ENCODE measurements at regions not wholly inside any gene's neighbourhood (a gene's known extent, or its start where the extent isn't known, plus 50 kb on each side); places are given as distances from the start of the nearest gene placed in this dataset.
"Not testable (repeated sequence)": the region's sequence is repeated elsewhere in the genome, so short reads cannot be mapped to it uniquely, and the experiment has no call there.

DNA sequence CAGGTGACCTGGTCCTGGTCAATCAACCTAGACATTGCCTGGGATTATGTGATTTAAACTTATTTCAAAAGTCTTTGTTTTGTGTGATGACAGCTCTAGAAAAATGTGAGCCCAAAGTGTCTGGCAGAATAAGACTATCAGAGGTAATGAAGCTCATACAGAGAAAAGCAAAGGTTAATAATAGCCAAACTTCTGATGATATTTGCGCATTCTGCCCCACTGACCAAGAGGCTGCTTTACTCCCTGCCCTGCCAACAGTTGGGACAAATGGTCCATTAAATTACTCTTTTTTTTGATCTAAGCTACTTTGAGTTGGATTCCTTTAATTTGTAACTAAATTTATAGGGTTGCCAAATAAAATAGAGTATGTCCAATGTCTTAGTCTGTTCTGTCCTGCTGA is 911.2 kb downstream of the MCTP2 start:
- no peak for TF ChIP-seq CTCF (conservative IDR thresholded peaks at IDR 0.05; ENCODE audit: low read depth, low read length)
- no peak for DNase-seq (ENCODE audit: low read depth)
- no peak overlapping the region for H3K4me3 ChIP-seq (ENCODE audit: low read length)

DNA sequence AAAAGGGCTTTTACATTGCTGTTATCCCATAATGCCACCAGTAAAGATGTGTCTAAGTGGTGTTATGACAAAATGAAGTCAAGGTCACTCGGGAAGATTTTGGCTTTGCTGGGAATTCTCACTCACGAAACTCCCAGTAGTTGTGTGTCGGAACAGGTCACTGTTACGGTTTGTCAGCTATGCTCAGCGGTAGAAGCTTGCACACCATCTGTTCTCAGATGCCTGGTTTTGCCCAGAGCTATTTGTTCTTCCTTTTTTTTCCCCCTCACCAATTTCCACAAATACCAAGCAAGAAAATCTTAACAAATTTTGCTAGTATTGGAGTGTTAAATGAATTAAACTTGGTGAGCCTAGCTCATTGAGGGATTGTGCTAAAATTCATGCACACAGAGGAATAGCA is 915.1 kb downstream of the MCTP2 start:
- H3K4me3 ChIP-seq (ENCODE audit: low read length), result no peak overlapping the region
- TF ChIP-seq CTCF (conservative IDR thresholded peaks at IDR 0.05; ENCODE audit: low read depth, low read length), result no peak
- DNase-seq (ENCODE audit: low read depth), result no peak

- no peak overlapping the region for H3K4me3 ChIP-seq (ENCODE audit: low read length)
- DNase-seq (ENCODE audit: low read depth), result no peak
- TF ChIP-seq CTCF (conservative IDR thresholded peaks at IDR 0.05; ENCODE audit: low read depth, low read length), result no peak
Measured at GRCh38 chr15:95148183-95148582, 916.8 kb downstream of the MCTP2 start.

GRCh38 chr15:95149036-95149435 is 917.7 kb downstream of the MCTP2 start:
- no peak overlapping the region for H3K4me3 ChIP-seq (ENCODE audit: low read length)
- no peak for TF ChIP-seq CTCF (conservative IDR thresholded peaks at IDR 0.05; ENCODE audit: low read depth, low read length)
- no peak for DNase-seq (ENCODE audit: low read depth)

- TF ChIP-seq CTCF (conservative IDR thresholded peaks at IDR 0.05; ENCODE audit: low read depth, low read length), result no peak
- no peak overlapping the region for H3K4me3 ChIP-seq (ENCODE audit: low read length)
- no peak for DNase-seq (ENCODE audit: low read depth)
Measured at GRCh38 chr15:95149771-95150170, 918.4 kb downstream of the MCTP2 start.

- DNase-seq (ENCODE audit: low read depth), result no peak
- no peak for TF ChIP-seq CTCF (conservative IDR thresholded peaks at IDR 0.05; ENCODE audit: low read depth, low read length)
- H3K4me3 ChIP-seq (ENCODE audit: low read length), result no peak overlapping the region
Measured at GRCh38 chr15:95150466-95150865, 919.1 kb downstream of the MCTP2 start.

- TF ChIP-seq CTCF (conservative IDR thresholded peaks at IDR 0.05; ENCODE audit: low read depth, low read length), result no peak
- no peak for DNase-seq (ENCODE audit: low read depth)
- H3K4me3 ChIP-seq (ENCODE audit: low read length), result no peak overlapping the region
Measured at GRCh38 chr15:95152741-95153140, 921.4 kb downstream of the MCTP2 start.

- H3K4me3 ChIP-seq (ENCODE audit: low read length); DNase-seq (ENCODE audit: low read depth): not testable (repeated sequence)
Measured at GRCh38 chr15:95153201-95153600, 921.8 kb downstream of the MCTP2 start.
